DND-41 (cell line): ENCODE measurements at regions not wholly inside any gene's neighbourhood (a gene's known extent, or its start where the extent isn't known, plus 50 kb on each side); places are given as distances from the start of the nearest gene placed in this dataset.

ENCODE experiments used
- EZH2 ChIP-seq: IDR thresholded peaks from 3 replicates; pipeline ENCODE4 v1.6.1; 2012; ENCODE audit warnings: borderline replicate concordance, low read depth, mild to moderate bottlenecking, moderate library complexity, low read length, inconsistent platforms; ENCODE audit not compliant: severe bottlenecking
- TF ChIP-seq, protein P1 (sequence below): IDR thresholded peaks from 2 replicates; pipeline ENCODE4 v1.5.1; 2012; ENCODE audit warnings: borderline replicate concordance, low read length, moderate library complexity, mild to moderate bottlenecking; ENCODE audit not compliant: poor library complexity, severe bottlenecking; ENCODE audit errors: extremely low read depth

DNA sequence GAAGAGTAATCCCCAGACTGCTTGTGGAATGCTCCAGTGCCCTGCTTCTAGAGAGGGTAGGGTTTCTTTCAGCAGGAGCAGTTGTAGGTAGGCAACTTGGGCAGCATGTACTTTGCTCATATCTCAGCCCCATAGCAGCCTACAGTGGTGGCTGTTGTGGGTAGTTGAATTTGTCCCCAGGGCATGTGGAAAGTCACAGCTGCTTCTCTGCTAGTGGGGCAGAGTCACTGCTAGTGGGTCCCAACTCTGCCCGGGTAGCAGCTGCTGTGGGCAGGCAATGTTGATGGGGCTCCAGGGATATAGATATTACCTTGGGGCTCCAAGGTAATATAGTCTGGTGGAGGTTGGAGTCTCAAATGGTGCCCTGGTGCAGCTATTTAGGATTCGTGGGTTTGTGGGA, 174.5 kb downstream of the OTOL1 start:
- TF ChIP-seq, protein P1, sequence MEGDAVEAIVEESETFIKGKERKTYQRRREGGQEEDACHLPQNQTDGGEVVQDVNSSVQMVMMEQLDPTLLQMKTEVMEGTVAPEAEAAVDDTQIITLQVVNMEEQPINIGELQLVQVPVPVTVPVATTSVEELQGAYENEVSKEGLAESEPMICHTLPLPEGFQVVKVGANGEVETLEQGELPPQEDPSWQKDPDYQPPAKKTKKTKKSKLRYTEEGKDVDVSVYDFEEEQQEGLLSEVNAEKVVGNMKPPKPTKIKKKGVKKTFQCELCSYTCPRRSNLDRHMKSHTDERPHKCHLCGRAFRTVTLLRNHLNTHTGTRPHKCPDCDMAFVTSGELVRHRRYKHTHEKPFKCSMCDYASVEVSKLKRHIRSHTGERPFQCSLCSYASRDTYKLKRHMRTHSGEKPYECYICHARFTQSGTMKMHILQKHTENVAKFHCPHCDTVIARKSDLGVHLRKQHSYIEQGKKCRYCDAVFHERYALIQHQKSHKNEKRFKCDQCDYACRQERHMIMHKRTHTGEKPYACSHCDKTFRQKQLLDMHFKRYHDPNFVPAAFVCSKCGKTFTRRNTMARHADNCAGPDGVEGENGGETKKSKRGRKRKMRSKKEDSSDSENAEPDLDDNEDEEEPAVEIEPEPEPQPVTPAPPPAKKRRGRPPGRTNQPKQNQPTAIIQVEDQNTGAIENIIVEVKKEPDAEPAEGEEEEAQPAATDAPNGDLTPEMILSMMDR: no peak
- no peak for TF ChIP-seq EZH2
